GM18508 (cell line): ENCODE measurements at regions not wholly inside any gene's neighbourhood (a gene's known extent, or its start where the extent isn't known, plus 50 kb on each side); places are given as distances from the start of the nearest gene placed in this dataset.
"Not testable (repeated sequence)": the region's sequence is repeated elsewhere in the genome, so short reads cannot be mapped to it uniquely, and the experiment has no call there.

Source experiments
- ATAC-seq: cut with Tn5 transposase; IDR thresholded peaks from one replicate; pipeline ENCODE4 v1.9.1; 2021; ENCODE audit warnings: moderate number of reproducible peaks; ENCODE audit not compliant: insufficient read depth, unreplicated experiment

- no peak for ATAC-seq
Observed at GRCh38 chrX:131818297-131818936, 204.7 kb upstream of the STK26 start.

GRCh38 chrX:131821945-131822622 is 201.0 kb upstream of the STK26 start:
- peak; percentile 57 for ATAC-seq

GRCh38 chrX:131826572-131826971 is 196.5 kb upstream of the STK26 start:
- no peak for ATAC-seq

GRCh38 chrX:131827935-131828334 is 195.2 kb upstream of the STK26 start:
- peak; percentile 42 for ATAC-seq

GRCh38 chrX:131828482-131828881 is 194.6 kb upstream of the STK26 start:
- ATAC-seq = no peak

- peak; percentile 47 for ATAC-seq
Observed at GRCh38 chrX:131830400-131831184, 192.5 kb upstream of the STK26 start.

GRCh38 chrX:131831185-131831520 is 191.9 kb upstream of the STK26 start:
- ATAC-seq = no peak

GRCh38 chrX:131836161-131836560 is 186.9 kb upstream of the STK26 start:
- ATAC-seq = no peak

- no peak for ATAC-seq
Observed at GRCh38 chrX:131837325-131837724, 185.8 kb upstream of the STK26 start.

- no peak for ATAC-seq
Observed at GRCh38 chrX:131840799-131841495, 182.2 kb upstream of the STK26 start.

GRCh38 chrX:131841496-131842437 is 181.3 kb upstream of the STK26 start:
- no peak for ATAC-seq

- ATAC-seq = no peak
Observed at GRCh38 chrX:131843987-131844386, 179.1 kb upstream of the STK26 start.

GRCh38 chrX:131845201-131845600 is 177.9 kb upstream of the STK26 start:
- ATAC-seq = no peak

- no peak for ATAC-seq
Observed at GRCh38 chrX:131845771-131846170, 177.3 kb upstream of the STK26 start.

GRCh38 chrX:131850964-131851363 is 172.1 kb upstream of the STK26 start:
- ATAC-seq = not testable (repeated sequence)

GRCh38 chrX:131853440-131853839 is 169.7 kb upstream of the STK26 start:
- ATAC-seq = no peak

- ATAC-seq = no peak
Observed at GRCh38 chrX:131854581-131854980, 168.5 kb upstream of the STK26 start.

GRCh38 chrX:131861088-131861787 is 161.9 kb upstream of the STK26 start:
- ATAC-seq = no peak

- no peak for ATAC-seq
Observed at GRCh38 chrX:131862321-131862720, 160.8 kb upstream of the STK26 start.
